Panc1 (cell line): ENCODE measurements at regions not wholly inside any gene's neighbourhood (a gene's known extent, or its start where the extent isn't known, plus 50 kb on each side); places are given as distances from the start of the nearest gene placed in this dataset.

ENCODE experiments used
- ATAC-seq: fragments of 200-7000 bp; cut with Tn5 transposase; 2 replicates; pipeline ENCODE4 v1.9.1; 2020; ENCODE audit warnings: mild to moderate bottlenecking, moderate library complexity
- BruUV-seq: library from RNA; stranded (reverse); fragments of 400-500 nt; replicated peaks from 2 replicates; lab custom pipeline; 2021; lab: Mats Ljungman, UMichigan
- CTCF ChIA-PET: fragments of 300-600 bp; sonication (Branson Sonifier 250); formaldehyde crosslinking; loops from one replicate; lab custom pipeline; 2022; ENCODE audit warnings: antibody characterized with exemption; lab: Charles Lee
- POLR2A ChIA-PET: fragments of 300-600 bp; sonication (Branson Sonifier 250); formaldehyde crosslinking; loops from one replicate; lab custom pipeline; 2022; ENCODE audit warnings: antibody characterized with exemption; lab: Charles Lee
- DNase-seq: peaks from one replicate; pipeline ENCODE4 v3.0.0-alpha.2; 2010; ENCODE audit warnings: low read depth, low spot score
- H3K27ac ChIP-seq: 2 replicates; pipeline ENCODE4 v1.5.1; 2011; ENCODE audit warnings: mild to moderate bottlenecking, low read length, inconsistent platforms
- H3K27me3 ChIP-seq: fragments of 200-500 bp; sonication (Bioruptor generic); 2 replicates; pipeline ENCODE4 v1.6.0; 2014; ENCODE audit warnings: low read length, inconsistent platforms; ENCODE audit not compliant: control insufficient read depth, insufficient read depth
- H3K36me3 ChIP-seq: fragments of 200-500 bp; sonication (Bioruptor generic); 2 replicates; pipeline ENCODE4 v1.5.1; 2014; ENCODE audit warnings: inconsistent platforms, mild to moderate bottlenecking, low read length, moderate library complexity; ENCODE audit not compliant: control insufficient read depth, insufficient read depth
- H3K4me1 ChIP-seq: 2 replicates; pipeline ENCODE4 v1.5.1; 2011; ENCODE audit warnings: inconsistent platforms, mild to moderate bottlenecking, low read length, moderate library complexity; ENCODE audit not compliant: control insufficient read depth, insufficient read depth
- H3K4me3 ChIP-seq, 2 experiments: 2 replicates each; pipeline ENCODE4 v1.5.1; 2011 to 2012; ENCODE audit warnings: low read depth in 2 of 2, low read length in 2 of 2, mild to moderate bottlenecking in 2 of 2, inconsistent platforms in 1 of 2, moderate library complexity in 1 of 2
- H3K9me3 ChIP-seq: fragments of 200-500 bp; sonication (Bioruptor generic); 2 replicates; pipeline ENCODE4 v1.5.1; 2014; ENCODE audit warnings: low read depth, mild to moderate bottlenecking, inconsistent platforms, low read length, moderate library complexity; ENCODE audit not compliant: control insufficient read depth, insufficient read depth
- CTCF ChIP-seq: fragments of 450-650 bp; IDR thresholded peaks from 2 replicates; pipeline ENCODE4 v1.5.1; 2017; ENCODE audit warnings: mild to moderate bottlenecking
- POLR2AphosphoS5 ChIP-seq: IDR thresholded peaks from 2 replicates; pipeline ENCODE4 v1.6.1; 2012; ENCODE audit warnings: mild to moderate bottlenecking, low read depth, low read length, moderate library complexity
- REST ChIP-seq, 2 experiments: IDR thresholded peaks; 2 replicates each; pipeline ENCODE4 v1.6.1; 2011 to 2012; ENCODE audit warnings: low read depth in 2 of 2, control low read depth in 1 of 2, low read length in 1 of 2, mild to moderate bottlenecking in 1 of 2, moderate library complexity in 1 of 2; ENCODE audit not compliant: insufficient read depth in 1 of 2
- SIN3A ChIP-seq: IDR thresholded peaks from 2 replicates; pipeline ENCODE4 v1.6.1; 2012; ENCODE audit warnings: low read depth, mild to moderate bottlenecking, low read length, moderate library complexity, borderline replicate concordance; ENCODE audit not compliant: insufficient read depth
- TCF7L2 ChIP-seq: IDR thresholded peaks from 2 replicates; pipeline ENCODE4 v1.6.1; 2011; ENCODE audit warnings: mild to moderate bottlenecking, low read depth, low read length, inconsistent platforms
- in situ Hi-C: cut with HindIII; loops from 2 replicates; pipeline ENCODE4 v1.10.0; 2016; ENCODE audit warnings: low sequenced_read_pairs, low pct_unique_long_range_greater_than_20kb
- intact Hi-C: fragments of 100-400 bp; cut with micrococcal nuclease; formaldehyde crosslinking; loops from one replicate; pipeline ENCODE4 v1.10.0; 2022; ENCODE audit not compliant: unreplicated experiment

- Histone ChIP-seq H3K4me1 (no peaks in the 10 kb centered on the region), H3K9me3 (no peaks in the 10 kb centered on the region), H3K36me3 (no peaks in the 10 kb centered on the region), H3K4me3 (no peak overlapping the region), H3K27me3 (no peaks in the 10 kb centered on the region; the same call in 1 of the 2 replicates), H3K27ac (no peak overlapping the region)
- in situ Hi-C loops = no loop called here
- ChIA-PET POLR2A (no interaction called here), CTCF (no interaction called here)
- no peak for TF ChIP-seq SIN3A
- no peak for TF ChIP-seq TCF7L2
- TF ChIP-seq REST (IDR thresholded peaks at IDR 0.05; ENCODE audit: insufficient read depth in 1 of 2, low read depth in 2 of 2, low read length in 1 of 2) = no peak
- TF ChIP-seq POLR2AphosphoS5 = no peak
- TF ChIP-seq CTCF = no peak
- no TSS peak for BruUV-seq
- DNase-seq (no peak), ATAC-seq (no peak)
- intact Hi-C loops = no loop called here
These were observed 310.3 kb downstream of the SS18 start for GRCh38 chr18:25780105-25780504.

GRCh38 chr18:25771796-25772195 is 318.6 kb downstream of the SS18 start:
- DNase-seq (no peak), ATAC-seq (no peak)
- Histone ChIP-seq H3K4me3 (no peak overlapping the region), H3K9me3 (no peaks in the 10 kb centered on the region), H3K27ac (no peak overlapping the region), H3K36me3 (no peaks in the 10 kb centered on the region), H3K27me3 (no peaks in the 10 kb centered on the region), H3K4me1 (no peaks in the 10 kb centered on the region)
- ChIA-PET CTCF (no interaction called here), POLR2A (no interaction called here)
- BruUV-seq = no TSS peak
- intact Hi-C loops = no loop called here
- in situ Hi-C loops = no loop called here
- TF ChIP-seq REST (IDR thresholded peaks at IDR 0.05; ENCODE audit: insufficient read depth in 1 of 2, low read depth in 2 of 2, low read length in 1 of 2) = no peak
- no peak for TF ChIP-seq TCF7L2
- no peak for TF ChIP-seq CTCF
- no peak for TF ChIP-seq POLR2AphosphoS5
- no peak for TF ChIP-seq SIN3A
